ENCODE measurements at regions not wholly inside any gene's neighbourhood (a gene's known extent, or its start where the extent isn't known, plus 50 kb on each side); places are given as distances from the start of the nearest gene placed in this dataset.

DNA sequence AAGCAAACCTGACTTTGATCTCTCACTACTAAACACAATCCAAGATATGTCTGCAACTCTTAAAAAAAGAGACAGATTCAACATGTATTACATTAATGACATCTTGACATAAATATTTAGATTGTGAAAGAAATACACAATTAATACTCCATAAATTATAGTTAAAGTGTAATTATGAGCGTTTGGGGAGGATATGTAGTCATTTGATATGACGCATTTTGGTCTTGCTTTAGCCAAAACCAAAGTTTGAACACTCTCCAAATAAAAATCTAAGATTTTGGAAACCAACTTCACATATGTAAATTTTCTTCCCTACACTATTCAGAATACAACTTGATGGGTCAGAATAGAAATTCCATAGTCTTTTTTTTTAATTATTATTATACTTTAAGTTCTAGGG lies 1257.6 kb downstream of the SLC16A7 start:
- TF ChIP-seq, protein P1, sequence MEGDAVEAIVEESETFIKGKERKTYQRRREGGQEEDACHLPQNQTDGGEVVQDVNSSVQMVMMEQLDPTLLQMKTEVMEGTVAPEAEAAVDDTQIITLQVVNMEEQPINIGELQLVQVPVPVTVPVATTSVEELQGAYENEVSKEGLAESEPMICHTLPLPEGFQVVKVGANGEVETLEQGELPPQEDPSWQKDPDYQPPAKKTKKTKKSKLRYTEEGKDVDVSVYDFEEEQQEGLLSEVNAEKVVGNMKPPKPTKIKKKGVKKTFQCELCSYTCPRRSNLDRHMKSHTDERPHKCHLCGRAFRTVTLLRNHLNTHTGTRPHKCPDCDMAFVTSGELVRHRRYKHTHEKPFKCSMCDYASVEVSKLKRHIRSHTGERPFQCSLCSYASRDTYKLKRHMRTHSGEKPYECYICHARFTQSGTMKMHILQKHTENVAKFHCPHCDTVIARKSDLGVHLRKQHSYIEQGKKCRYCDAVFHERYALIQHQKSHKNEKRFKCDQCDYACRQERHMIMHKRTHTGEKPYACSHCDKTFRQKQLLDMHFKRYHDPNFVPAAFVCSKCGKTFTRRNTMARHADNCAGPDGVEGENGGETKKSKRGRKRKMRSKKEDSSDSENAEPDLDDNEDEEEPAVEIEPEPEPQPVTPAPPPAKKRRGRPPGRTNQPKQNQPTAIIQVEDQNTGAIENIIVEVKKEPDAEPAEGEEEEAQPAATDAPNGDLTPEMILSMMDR (IDR thresholded peaks at IDR 0.05; ENCODE audit: unreplicated experiment), result no peak
- no peaks in the 10 kb centered on the region for H3K27me3 Mint-ChIP-seq (ENCODE audit: unreplicated experiment)
- no peak overlapping the region for H3K27ac Mint-ChIP-seq (ENCODE audit: unreplicated experiment)
- H3K36me3 Mint-ChIP-seq (ENCODE audit: low read depth, unreplicated experiment), result no peaks in the 10 kb centered on the region
- no peaks in the 10 kb centered on the region for H3K4me1 Mint-ChIP-seq (ENCODE audit: unreplicated experiment)
- DNase-seq (ENCODE audit: low spot score), result no peak
- H3K9me3 Mint-ChIP-seq (ENCODE audit: unreplicated experiment), result no peaks in the 10 kb centered on the region
- H3K4me3 Mint-ChIP-seq (ENCODE audit: unreplicated experiment), result no peak overlapping the region

DNA sequence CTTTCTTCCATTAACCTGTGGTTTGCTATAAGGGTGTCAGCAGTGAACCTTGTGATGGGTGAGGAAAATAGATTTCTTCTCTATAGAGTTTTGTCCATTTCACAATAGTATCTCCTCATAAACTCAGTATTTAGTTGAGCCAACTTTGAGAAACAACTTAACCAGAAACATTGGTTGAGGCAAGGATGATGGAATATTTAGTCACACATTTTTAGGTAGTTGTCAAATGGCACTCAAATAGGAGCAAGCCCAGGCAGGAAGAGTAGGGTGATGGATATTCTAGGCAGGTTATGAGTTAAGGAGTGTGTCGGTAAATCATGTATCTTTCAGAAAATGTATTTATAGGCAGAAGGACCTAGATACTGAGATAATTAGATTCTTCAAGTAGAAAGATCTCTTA lies 1267.6 kb downstream of the SLC16A7 start:
- Mint-ChIP-seq H3K27me3 (ENCODE audit: unreplicated experiment) (no peaks in the 10 kb centered on the region), H3K36me3 (ENCODE audit: low read depth, unreplicated experiment) (no peaks in the 10 kb centered on the region), H3K9me3 (ENCODE audit: unreplicated experiment) (no peaks in the 10 kb centered on the region), H3K27ac (ENCODE audit: unreplicated experiment) (no peak overlapping the region), H3K4me1 (ENCODE audit: unreplicated experiment) (no peaks in the 10 kb centered on the region), H3K4me3 (ENCODE audit: unreplicated experiment) (no peak overlapping the region)
- TF ChIP-seq, protein P1 (IDR thresholded peaks at IDR 0.05; ENCODE audit: unreplicated experiment), result no peak
- no peak for DNase-seq (ENCODE audit: low spot score)

DNA sequence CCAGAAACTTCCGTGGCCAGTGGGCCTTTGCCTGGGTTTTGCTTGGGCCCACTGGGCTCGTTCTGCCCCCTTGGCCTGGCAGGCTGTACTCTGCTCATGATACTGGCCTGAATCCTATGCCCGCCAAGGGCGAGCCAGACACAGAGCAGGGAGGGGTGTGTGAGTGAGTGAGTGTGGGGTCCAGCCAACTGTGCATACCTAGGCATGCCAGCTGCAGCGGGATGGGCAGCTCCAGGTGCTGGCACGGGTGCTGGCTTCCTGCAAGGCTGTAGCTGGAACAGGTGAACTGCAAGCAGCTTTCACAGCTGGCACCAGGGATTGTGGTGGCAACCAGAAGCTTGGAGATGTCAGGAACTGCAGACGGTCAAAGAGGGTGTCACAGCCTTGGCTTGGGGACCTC lies 1276.4 kb downstream of the SLC16A7 start:
- Mint-ChIP-seq H3K27me3 (ENCODE audit: unreplicated experiment) (no peaks in the 10 kb centered on the region), H3K27ac (ENCODE audit: unreplicated experiment) (no peak overlapping the region), H3K4me3 (ENCODE audit: unreplicated experiment) (no peak overlapping the region), H3K4me1 (ENCODE audit: unreplicated experiment) (no peaks in the 10 kb centered on the region), H3K9me3 (ENCODE audit: unreplicated experiment) (no peaks in the 10 kb centered on the region), H3K36me3 (ENCODE audit: low read depth, unreplicated experiment) (no peaks in the 10 kb centered on the region)
- DNase-seq (ENCODE audit: low spot score), result no peak
- TF ChIP-seq, protein P1 (IDR thresholded peaks at IDR 0.05; ENCODE audit: unreplicated experiment), result no peak

DNA sequence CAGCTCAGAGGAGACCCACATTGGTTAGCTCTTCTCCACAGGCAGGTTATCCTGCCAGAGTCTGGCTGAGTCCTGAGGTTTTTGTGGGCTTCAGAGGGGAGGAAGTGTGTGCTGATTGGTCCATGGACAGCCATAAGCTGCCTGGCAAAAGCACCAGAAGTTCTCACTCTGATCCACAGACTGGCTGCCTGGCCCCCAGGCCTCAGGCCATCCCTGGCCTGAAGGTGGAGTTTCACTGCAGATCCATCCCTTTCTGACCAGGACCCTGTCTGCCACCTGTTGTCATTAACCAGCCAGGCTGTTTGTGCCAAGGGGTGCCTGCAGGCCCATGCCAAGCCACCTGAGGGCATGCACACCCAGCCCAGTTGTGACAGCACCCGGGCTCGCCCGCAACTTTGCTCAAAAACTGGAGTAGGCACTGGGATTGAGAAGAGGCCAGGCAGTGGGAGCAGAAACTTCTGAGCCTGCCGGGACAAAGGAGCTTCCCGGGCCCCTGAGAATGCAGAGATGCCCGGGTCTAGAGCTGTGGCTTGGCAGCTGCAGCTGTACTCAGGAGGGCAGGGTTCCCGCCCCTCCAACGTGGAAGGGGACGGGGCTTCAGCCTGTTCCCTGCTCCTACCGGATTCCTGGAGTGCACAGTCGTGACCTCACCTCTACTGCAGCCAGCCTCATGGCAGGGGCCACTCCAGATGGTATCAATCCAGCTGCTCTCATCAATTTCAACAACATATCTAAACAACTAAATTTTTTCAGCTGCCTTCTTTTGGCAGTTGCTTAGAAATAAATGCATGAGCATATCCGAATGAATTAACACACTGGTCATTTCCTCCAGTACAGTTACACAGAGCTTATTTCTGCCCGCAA lies 1277.3 kb downstream of the SLC16A7 start:
- H3K27me3 Mint-ChIP-seq (ENCODE audit: unreplicated experiment), result no peaks in the 10 kb centered on the region
- TF ChIP-seq, protein P1 (IDR thresholded peaks at IDR 0.05; ENCODE audit: unreplicated experiment), result no peak
- no peaks in the 10 kb centered on the region for H3K9me3 Mint-ChIP-seq (ENCODE audit: unreplicated experiment)
- H3K27ac Mint-ChIP-seq (ENCODE audit: unreplicated experiment), result no peak overlapping the region
- H3K4me1 Mint-ChIP-seq (ENCODE audit: unreplicated experiment), result no peaks in the 10 kb centered on the region
- no peaks in the 10 kb centered on the region for H3K36me3 Mint-ChIP-seq (ENCODE audit: low read depth, unreplicated experiment)
- no peak overlapping the region for H3K4me3 Mint-ChIP-seq (ENCODE audit: unreplicated experiment)
- no peak for DNase-seq (ENCODE audit: low spot score)

DNA sequence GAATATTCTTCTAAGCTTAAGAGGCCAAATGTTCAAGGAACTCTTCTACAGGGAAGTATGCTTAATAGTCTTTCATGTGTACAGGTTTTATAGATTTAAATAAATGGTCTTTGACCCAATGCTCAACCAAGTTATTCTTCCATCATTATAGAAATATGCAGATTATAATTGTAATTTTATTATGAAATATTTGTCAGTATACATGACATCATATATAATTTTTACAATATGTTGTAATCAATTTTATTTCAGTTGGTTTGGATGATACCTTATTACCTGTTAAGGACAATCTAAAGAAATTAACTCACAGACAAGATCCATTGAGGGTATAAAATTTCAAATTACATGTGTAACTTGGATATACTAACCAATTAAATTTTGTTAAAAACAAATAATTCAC lies 1278.3 kb downstream of the SLC16A7 start:
- Mint-ChIP-seq H3K36me3 (ENCODE audit: low read depth, unreplicated experiment) (no peaks in the 10 kb centered on the region), H3K27ac (ENCODE audit: unreplicated experiment) (no peak overlapping the region), H3K4me3 (ENCODE audit: unreplicated experiment) (no peak overlapping the region), H3K9me3 (ENCODE audit: unreplicated experiment) (no peaks in the 10 kb centered on the region), H3K4me1 (ENCODE audit: unreplicated experiment) (no peaks in the 10 kb centered on the region), H3K27me3 (ENCODE audit: unreplicated experiment) (no peaks in the 10 kb centered on the region)
- DNase-seq (ENCODE audit: low spot score), result no peak
- TF ChIP-seq, protein P1 (IDR thresholded peaks at IDR 0.05; ENCODE audit: unreplicated experiment), result no peak

Data from endothelial cell (in vitro differentiated cells).